ENCODE measurements at regions not wholly inside any gene's neighbourhood (a gene's known extent, or its start where the extent isn't known, plus 50 kb on each side); places are given as distances from the start of the nearest gene placed in this dataset.

DNA sequence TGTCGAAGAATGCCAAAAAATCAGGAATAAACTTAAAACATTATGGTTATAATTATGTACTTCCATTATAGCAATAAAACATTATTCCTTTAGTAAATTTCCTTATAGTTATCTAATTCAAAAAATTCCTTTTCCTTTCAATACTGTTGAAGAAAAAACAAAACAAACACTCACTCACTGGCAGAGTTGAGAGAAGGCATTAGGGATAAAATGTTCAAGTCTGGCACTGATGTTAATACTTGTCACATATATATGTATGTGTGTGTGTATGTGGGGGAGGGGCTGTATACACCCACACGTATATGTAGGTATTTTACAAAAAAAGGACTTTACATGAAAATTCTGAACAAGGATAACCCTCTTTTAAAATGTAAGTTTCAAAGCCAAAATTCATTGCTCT is 150.2 kb upstream of the MEOX2 start:
- Histone ChIP-seq H3K36me3 (no peaks in the 10 kb centered on the region), H3K4me1 (peaks cover 0 to 61% (median 21%) of the 10 kb centered on the region in 9 donors), H3K27me3 (no peaks in the 10 kb centered on the region), H3K4me3 (no peak overlapping the region), H3K9me3 (no peaks in the 10 kb centered on the region), H3K27ac (peak overlapping the region in 3 of 10 donors; percentile 57 to 95 (median 89))
- ATAC-seq (no peak), DNase-seq (no peak)
- TF ChIP-seq, protein P1, sequence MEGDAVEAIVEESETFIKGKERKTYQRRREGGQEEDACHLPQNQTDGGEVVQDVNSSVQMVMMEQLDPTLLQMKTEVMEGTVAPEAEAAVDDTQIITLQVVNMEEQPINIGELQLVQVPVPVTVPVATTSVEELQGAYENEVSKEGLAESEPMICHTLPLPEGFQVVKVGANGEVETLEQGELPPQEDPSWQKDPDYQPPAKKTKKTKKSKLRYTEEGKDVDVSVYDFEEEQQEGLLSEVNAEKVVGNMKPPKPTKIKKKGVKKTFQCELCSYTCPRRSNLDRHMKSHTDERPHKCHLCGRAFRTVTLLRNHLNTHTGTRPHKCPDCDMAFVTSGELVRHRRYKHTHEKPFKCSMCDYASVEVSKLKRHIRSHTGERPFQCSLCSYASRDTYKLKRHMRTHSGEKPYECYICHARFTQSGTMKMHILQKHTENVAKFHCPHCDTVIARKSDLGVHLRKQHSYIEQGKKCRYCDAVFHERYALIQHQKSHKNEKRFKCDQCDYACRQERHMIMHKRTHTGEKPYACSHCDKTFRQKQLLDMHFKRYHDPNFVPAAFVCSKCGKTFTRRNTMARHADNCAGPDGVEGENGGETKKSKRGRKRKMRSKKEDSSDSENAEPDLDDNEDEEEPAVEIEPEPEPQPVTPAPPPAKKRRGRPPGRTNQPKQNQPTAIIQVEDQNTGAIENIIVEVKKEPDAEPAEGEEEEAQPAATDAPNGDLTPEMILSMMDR (IDR thresholded peaks at IDR 0.05): no peak
- intact Hi-C loops (cut with DNase I): loop anchor here in 5 of 10 donors (5.0 to 10.0 kb wide), 8 partner anchors 52 to 231 kb away; partner anchors contain the start of gene MEOX2 (in 2 of the 5)
- 84 to 89% methylated on average over 2 of the region's 2 CpGs for WGBS, 2 donors

DNA sequence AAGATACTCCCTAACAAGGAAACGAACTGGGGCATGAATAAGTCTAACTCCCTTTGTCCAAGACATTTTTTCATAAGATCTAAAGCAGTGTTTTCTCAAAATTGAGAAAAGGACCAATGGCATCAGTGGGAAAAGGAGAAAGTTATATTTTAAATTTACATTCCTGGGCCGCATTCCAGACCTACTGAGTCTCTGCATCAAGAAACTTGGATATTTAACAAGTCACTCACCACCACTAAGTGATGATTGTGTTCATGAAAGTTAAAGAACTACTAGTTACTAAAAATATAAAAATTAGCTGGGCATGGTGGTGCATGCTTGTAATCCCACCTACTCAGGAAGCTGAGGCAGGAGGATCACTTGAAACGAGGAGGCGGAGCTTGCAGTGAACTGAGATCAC is 149.6 kb upstream of the MEOX2 start:
- Histone ChIP-seq H3K27ac (no peak overlapping the region), H3K36me3 (no peaks in the 10 kb centered on the region), H3K4me1 (peaks cover 0 to 61% (median 21%) of the 10 kb centered on the region in 9 donors), H3K27me3 (no peaks in the 10 kb centered on the region), H3K9me3 (no peaks in the 10 kb centered on the region), H3K4me3 (no peak overlapping the region)
- 96 to 97% methylated on average over 4 of the region's 4 CpGs for WGBS, 2 donors
- DNase-seq: no peak
- no peak for ATAC-seq
- intact Hi-C loops (cut with DNase I): loop anchor here in 5 of 10 donors (5.0 to 10.0 kb wide), 8 partner anchors 51 to 231 kb away; partner anchors contain the start of gene MEOX2 (in 2 of the 5)
- TF ChIP-seq, protein P1 (IDR thresholded peaks at IDR 0.05): no peak

DNA sequence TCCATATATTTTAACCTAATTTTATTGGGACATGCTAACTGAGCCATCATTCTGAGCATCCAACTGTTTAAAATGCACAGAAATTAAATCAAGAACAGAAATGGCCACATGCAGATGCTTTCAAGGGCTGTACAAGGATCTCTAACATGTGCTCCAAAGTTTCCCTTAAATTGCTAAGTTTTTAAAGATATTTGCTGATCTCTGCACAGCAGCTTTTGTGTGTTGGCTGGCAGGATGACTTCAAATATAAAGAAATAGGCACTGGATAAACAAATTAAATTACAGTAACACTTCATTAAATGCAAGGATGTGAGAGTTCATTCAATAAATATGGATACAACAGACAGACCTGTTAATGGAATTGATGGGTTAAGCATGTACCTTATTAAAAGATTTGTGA is 148.0 kb upstream of the MEOX2 start:
- no peaks in the 10 kb centered on the region for H3K27me3 ChIP-seq
- TF ChIP-seq, protein P1 (IDR thresholded peaks at IDR 0.05): no peak
- H3K9me3 ChIP-seq: no peaks in the 10 kb centered on the region
- peaks cover 2 to 59% (median 23%) of the 10 kb centered on the region in 9 donors for H3K4me1 ChIP-seq
- H3K4me3 ChIP-seq: no peak overlapping the region
- H3K27ac ChIP-seq: no peak overlapping the region
- DNase-seq (no peak), ATAC-seq (no peak)
- intact Hi-C loops (cut with DNase I): loop anchor here in 5 of 10 donors (5.0 to 10.0 kb wide), 7 partner anchors 37 to 230 kb away; partner anchors contain the start of gene MEOX2 (in 1 of the 5)
- no peaks in the 10 kb centered on the region for H3K36me3 ChIP-seq

DNA sequence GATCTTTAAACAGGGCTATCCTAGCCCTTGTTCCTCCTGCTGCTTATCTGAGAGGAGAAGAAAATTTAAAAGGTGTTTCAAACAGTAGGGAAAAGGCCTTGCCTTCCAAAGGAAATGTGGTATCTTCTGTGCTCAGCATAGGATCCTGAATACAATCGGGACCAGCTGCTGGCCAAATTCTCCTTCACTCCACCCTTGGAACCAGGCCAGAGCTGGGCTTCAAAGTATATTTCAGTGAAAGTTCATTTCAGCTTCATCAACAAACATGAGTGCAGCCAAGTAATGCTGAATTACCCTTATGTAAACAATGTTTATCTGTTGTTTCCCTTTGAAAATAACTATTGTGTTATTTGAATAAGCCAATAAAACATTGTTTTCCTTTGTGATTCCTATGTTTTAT is 146.5 kb upstream of the MEOX2 start:
- DNase-seq (peak; percentile 60 to 74), ATAC-seq (peak in 6 of 8 donors; percentile 28 to 70 (median 48))
- peak overlapping the region in 8 of 10 donors; percentile 2 to 61 (median 29) for H3K27ac ChIP-seq
- no peaks in the 10 kb centered on the region for H3K36me3 ChIP-seq
- H3K4me3 ChIP-seq: no peak overlapping the region
- H3K4me1 ChIP-seq: peaks cover 0 to 51% (median 22%) of the 10 kb centered on the region in 9 donors
- no peaks in the 10 kb centered on the region for H3K9me3 ChIP-seq
- TF ChIP-seq, protein P1 (IDR thresholded peaks at IDR 0.05): no peak
- WGBS, 2 donors: 7 to 12% methylated on average over 1 of the region's 1 CpG
- intact Hi-C loops (cut with DNase I): loop anchor here in 5 of 10 donors (2.0 to 10.0 kb wide), 8 partner anchors 36 to 238 kb away; partner anchors contain the start of gene MEOX2 (in 1 of the 5)
- H3K27me3 ChIP-seq: no peaks in the 10 kb centered on the region

Measured in heart right ventricle (tissue), 16 donors.